Islet of Langerhans (tissue), 1 donor: ENCODE measurements at regions not wholly inside any gene's neighbourhood (a gene's known extent, or its start where the extent isn't known, plus 50 kb on each side); places are given as distances from the start of the nearest gene placed in this dataset.
"Not testable (repeated sequence)": the region's sequence is repeated elsewhere in the genome, so short reads cannot be mapped to it uniquely, and the experiment has no call there.

ENCODE experiments used
- FAIRE-seq: peaks from one replicate; lab custom pipeline; 2011; peaks lifted over from hg19 to GRCh38; lab: Jason Lieb, UNC

- FAIRE-seq = no peak
Observed at GRCh38 chr19:32040236-32040635, 305.2 kb upstream of the ZNF507 start.

- FAIRE-seq = no peak
Observed at GRCh38 chr19:32041681-32042292, 303.6 kb upstream of the ZNF507 start.

GRCh38 chr19:32047788-32048187, 297.6 kb upstream of the ZNF507 start:
- no peak for FAIRE-seq

GRCh38 chr19:32053376-32053775, 292.0 kb upstream of the ZNF507 start:
- FAIRE-seq = no peak

- no peak for FAIRE-seq
Observed at GRCh38 chr19:32053861-32054260, 291.5 kb upstream of the ZNF507 start.

- no peak for FAIRE-seq
Observed at GRCh38 chr19:32058131-32058530, 287.3 kb upstream of the ZNF507 start.

- no peak for FAIRE-seq
Observed at GRCh38 chr19:32061315-32061714, 284.1 kb upstream of the ZNF507 start.

GRCh38 chr19:32063601-32064000, 281.8 kb upstream of the ZNF507 start:
- FAIRE-seq = no peak

GRCh38 chr19:32066056-32066455, 279.4 kb upstream of the ZNF507 start:
- FAIRE-seq = no peak

- no peak for FAIRE-seq
Observed at GRCh38 chr19:32067685-32068084, 277.7 kb upstream of the ZNF507 start.

- no peak for FAIRE-seq
Observed at GRCh38 chr19:32068793-32069192, 276.6 kb upstream of the ZNF507 start.

GRCh38 chr19:32070101-32070500, 275.3 kb upstream of the ZNF507 start:
- FAIRE-seq = no peak

GRCh38 chr19:32082028-32082427, 263.4 kb upstream of the ZNF507 start:
- no peak for FAIRE-seq

GRCh38 chr19:32084756-32085363, 260.6 kb upstream of the ZNF507 start:
- not testable (repeated sequence) for FAIRE-seq

- FAIRE-seq = no peak
Observed at GRCh38 chr19:32091241-32091640, 254.2 kb upstream of the ZNF507 start.

- no peak for FAIRE-seq
Observed at GRCh38 chr19:32097011-32097410, 248.4 kb upstream of the ZNF507 start.

GRCh38 chr19:32097620-32098019, 247.8 kb upstream of the ZNF507 start:
- FAIRE-seq = no peak

- no peak for FAIRE-seq
Observed at GRCh38 chr19:32098968-32099367, 246.4 kb upstream of the ZNF507 start.

GRCh38 chr19:32101206-32101605, 244.2 kb upstream of the ZNF507 start:
- FAIRE-seq = no peak

GRCh38 chr19:32103541-32103940, 241.9 kb upstream of the ZNF507 start:
- no peak for FAIRE-seq

GRCh38 chr19:32104153-32104849, 241.1 kb upstream of the ZNF507 start:
- no peak for FAIRE-seq

- no peak for FAIRE-seq
Observed at GRCh38 chr19:32104850-32105235, 240.6 kb upstream of the ZNF507 start.

- FAIRE-seq = no peak
Observed at GRCh38 chr19:32105527-32106310, 239.7 kb upstream of the ZNF507 start.
